ENCODE measurements at regions not wholly inside any gene's neighbourhood (a gene's known extent, or its start where the extent isn't known, plus 50 kb on each side); places are given as distances from the start of the nearest gene placed in this dataset.

- Histone ChIP-seq H3K9me2 (replicated peaks; ENCODE audit: insufficient read depth, low read length) (no peaks in the 10 kb centered on the region), H3K36me3 (ENCODE audit: insufficient read depth, low read length) (no peaks in the 10 kb centered on the region), H3K9me3 (ENCODE audit: low read length) (no peaks in the 10 kb centered on the region), H2AFZ (ENCODE audit: low read length) (no peak overlapping the region), H3K4me1 (ENCODE audit: low read length) (no peaks in the 10 kb centered on the region), H4K20me1 (ENCODE audit: insufficient read depth, low read depth, low read length) (no peaks in the 10 kb centered on the region), H3K4me2 (ENCODE audit: low read depth, low read length, poor library complexity, severe bottlenecking) (no peak overlapping the region), H3K9ac (ENCODE audit: low read length) (no peak overlapping the region), H3K27me3 (ENCODE audit: low read length) (no peaks in the 10 kb centered on the region), H3K79me2 (ENCODE audit: low read length) (no peaks in the 10 kb centered on the region), H3K27ac (ENCODE audit: low read length) (no peak overlapping the region), H3K4me3 (ENCODE audit: low read length) (no peak overlapping the region)
- no peak for DNase-seq
These were observed 97.2 kb upstream of the TEX51 start for GRCh38 chr2:126801473-126801872.

GRCh38 chr2:126802316-126802715 lies 96.4 kb upstream of the TEX51 start:
- H3K36me3 ChIP-seq (ENCODE audit: insufficient read depth, low read length) = no peaks in the 10 kb centered on the region
- H3K9me2 ChIP-seq (replicated peaks; ENCODE audit: insufficient read depth, low read length) = no peaks in the 10 kb centered on the region
- H3K4me3 ChIP-seq (ENCODE audit: low read length) = no peak overlapping the region
- no peaks in the 10 kb centered on the region for H3K4me1 ChIP-seq (ENCODE audit: low read length)
- no peaks in the 10 kb centered on the region for H4K20me1 ChIP-seq (ENCODE audit: insufficient read depth, low read depth, low read length)
- H3K4me2 ChIP-seq (ENCODE audit: low read depth, low read length, poor library complexity, severe bottlenecking) = no peak overlapping the region
- H3K9me3 ChIP-seq (ENCODE audit: low read length) = no peaks in the 10 kb centered on the region
- no peaks in the 10 kb centered on the region for H3K27me3 ChIP-seq (ENCODE audit: low read length)
- no peak overlapping the region for H2AFZ ChIP-seq (ENCODE audit: low read length)
- no peak overlapping the region for H3K27ac ChIP-seq (ENCODE audit: low read length)
- no peak for DNase-seq
- H3K9ac ChIP-seq (ENCODE audit: low read length) = no peak overlapping the region
- H3K79me2 ChIP-seq (ENCODE audit: low read length) = no peaks in the 10 kb centered on the region

GRCh38 chr2:126802774-126803433 lies 95.8 kb upstream of the TEX51 start:
- H4K20me1 ChIP-seq (ENCODE audit: insufficient read depth, low read depth, low read length) = no peaks in the 10 kb centered on the region
- H3K9me2 ChIP-seq (replicated peaks; ENCODE audit: insufficient read depth, low read length) = no peaks in the 10 kb centered on the region
- H2AFZ ChIP-seq (ENCODE audit: low read length) = no peak overlapping the region
- no peaks in the 10 kb centered on the region for H3K9me3 ChIP-seq (ENCODE audit: low read length)
- no peak overlapping the region for H3K27ac ChIP-seq (ENCODE audit: low read length)
- H3K27me3 ChIP-seq (ENCODE audit: low read length) = no peaks in the 10 kb centered on the region
- DNase-seq = no peak
- no peaks in the 10 kb centered on the region for H3K4me1 ChIP-seq (ENCODE audit: low read length)
- H3K4me2 ChIP-seq (ENCODE audit: low read depth, low read length, poor library complexity, severe bottlenecking) = no peak overlapping the region
- no peaks in the 10 kb centered on the region for H3K36me3 ChIP-seq (ENCODE audit: insufficient read depth, low read length)
- H3K4me3 ChIP-seq (ENCODE audit: low read length) = no peak overlapping the region
- H3K9ac ChIP-seq (ENCODE audit: low read length) = no peak overlapping the region
- no peaks in the 10 kb centered on the region for H3K79me2 ChIP-seq (ENCODE audit: low read length)

- H3K4me2 ChIP-seq (ENCODE audit: low read depth, low read length, poor library complexity, severe bottlenecking) = no peak overlapping the region
- H3K4me1 ChIP-seq (ENCODE audit: low read length) = no peaks in the 10 kb centered on the region
- H3K79me2 ChIP-seq (ENCODE audit: low read length) = no peaks in the 10 kb centered on the region
- no peak for DNase-seq
- no peak overlapping the region for H3K4me3 ChIP-seq (ENCODE audit: low read length)
- no peak overlapping the region for H2AFZ ChIP-seq (ENCODE audit: low read length)
- H4K20me1 ChIP-seq (ENCODE audit: insufficient read depth, low read depth, low read length) = no peaks in the 10 kb centered on the region
- no peak overlapping the region for H3K27ac ChIP-seq (ENCODE audit: low read length)
- no peaks in the 10 kb centered on the region for H3K9me2 ChIP-seq (replicated peaks; ENCODE audit: insufficient read depth, low read length)
- no peaks in the 10 kb centered on the region for H3K9me3 ChIP-seq (ENCODE audit: low read length)
- H3K9ac ChIP-seq (ENCODE audit: low read length) = no peak overlapping the region
- no peaks in the 10 kb centered on the region for H3K27me3 ChIP-seq (ENCODE audit: low read length)
- no peaks in the 10 kb centered on the region for H3K36me3 ChIP-seq (ENCODE audit: insufficient read depth, low read length)
These were observed 95.3 kb upstream of the TEX51 start for GRCh38 chr2:126803434-126803775.

GRCh38 chr2:126804347-126804746 lies 94.3 kb upstream of the TEX51 start:
- H3K9me3 ChIP-seq (ENCODE audit: low read length) = no peaks in the 10 kb centered on the region
- H3K27ac ChIP-seq (ENCODE audit: low read length) = no peak overlapping the region
- no peak for DNase-seq
- H3K36me3 ChIP-seq (ENCODE audit: insufficient read depth, low read length) = no peaks in the 10 kb centered on the region
- no peak overlapping the region for H2AFZ ChIP-seq (ENCODE audit: low read length)
- no peak overlapping the region for H3K4me2 ChIP-seq (ENCODE audit: low read depth, low read length, poor library complexity, severe bottlenecking)
- H3K9ac ChIP-seq (ENCODE audit: low read length) = no peak overlapping the region
- H3K4me1 ChIP-seq (ENCODE audit: low read length) = no peaks in the 10 kb centered on the region
- H4K20me1 ChIP-seq (ENCODE audit: insufficient read depth, low read depth, low read length) = no peaks in the 10 kb centered on the region
- H3K27me3 ChIP-seq (ENCODE audit: low read length) = no peaks in the 10 kb centered on the region
- H3K4me3 ChIP-seq (ENCODE audit: low read length) = no peak overlapping the region
- H3K79me2 ChIP-seq (ENCODE audit: low read length) = no peaks in the 10 kb centered on the region
- H3K9me2 ChIP-seq (replicated peaks; ENCODE audit: insufficient read depth, low read length) = no peaks in the 10 kb centered on the region

GRCh38 chr2:126808929-126809328 lies 89.8 kb upstream of the TEX51 start:
- no peaks in the 10 kb centered on the region for H3K79me2 ChIP-seq (ENCODE audit: low read length)
- H3K9me3 ChIP-seq (ENCODE audit: low read length) = no peaks in the 10 kb centered on the region
- no peak overlapping the region for H3K4me2 ChIP-seq (ENCODE audit: low read depth, low read length, poor library complexity, severe bottlenecking)
- no peak overlapping the region for H2AFZ ChIP-seq (ENCODE audit: low read length)
- no peaks in the 10 kb centered on the region for H3K27me3 ChIP-seq (ENCODE audit: low read length)
- no peak for DNase-seq
- no peaks in the 10 kb centered on the region for H3K9me2 ChIP-seq (replicated peaks; ENCODE audit: insufficient read depth, low read length)
- no peaks in the 10 kb centered on the region for H3K36me3 ChIP-seq (ENCODE audit: insufficient read depth, low read length)
- no peak overlapping the region for H3K27ac ChIP-seq (ENCODE audit: low read length)
- no peak overlapping the region for H3K4me3 ChIP-seq (ENCODE audit: low read length)
- no peak overlapping the region for H3K9ac ChIP-seq (ENCODE audit: low read length)
- H4K20me1 ChIP-seq (ENCODE audit: insufficient read depth, low read depth, low read length) = no peaks in the 10 kb centered on the region
- H3K4me1 ChIP-seq (ENCODE audit: low read length) = no peaks in the 10 kb centered on the region

- Histone ChIP-seq H3K27ac (ENCODE audit: low read length) (no peak overlapping the region), H3K4me2 (ENCODE audit: low read depth, low read length, poor library complexity, severe bottlenecking) (no peak overlapping the region), H2AFZ (ENCODE audit: low read length) (no peak overlapping the region), H3K36me3 (ENCODE audit: insufficient read depth, low read length) (no peaks in the 10 kb centered on the region), H3K79me2 (ENCODE audit: low read length) (no peaks in the 10 kb centered on the region), H3K27me3 (ENCODE audit: low read length) (no peaks in the 10 kb centered on the region), H3K9me2 (replicated peaks; ENCODE audit: insufficient read depth, low read length) (no peaks in the 10 kb centered on the region), H4K20me1 (ENCODE audit: insufficient read depth, low read depth, low read length) (no peaks in the 10 kb centered on the region), H3K4me1 (ENCODE audit: low read length) (no peaks in the 10 kb centered on the region), H3K9me3 (ENCODE audit: low read length) (no peaks in the 10 kb centered on the region), H3K9ac (ENCODE audit: low read length) (no peak overlapping the region), H3K4me3 (ENCODE audit: low read length) (no peak overlapping the region)
- no peak for DNase-seq
These were observed 89.3 kb upstream of the TEX51 start for GRCh38 chr2:126809340-126809739.

GRCh38 chr2:126810001-126810400 lies 88.7 kb upstream of the TEX51 start:
- no peaks in the 10 kb centered on the region for H3K4me1 ChIP-seq (ENCODE audit: low read length)
- H3K4me3 ChIP-seq (ENCODE audit: low read length) = no peak overlapping the region
- no peak overlapping the region for H3K9ac ChIP-seq (ENCODE audit: low read length)
- H3K9me2 ChIP-seq (replicated peaks; ENCODE audit: insufficient read depth, low read length) = no peaks in the 10 kb centered on the region
- H3K27ac ChIP-seq (ENCODE audit: low read length) = no peak overlapping the region
- no peaks in the 10 kb centered on the region for H3K27me3 ChIP-seq (ENCODE audit: low read length)
- H3K36me3 ChIP-seq (ENCODE audit: insufficient read depth, low read length) = no peaks in the 10 kb centered on the region
- H3K9me3 ChIP-seq (ENCODE audit: low read length) = no peaks in the 10 kb centered on the region
- no peak overlapping the region for H2AFZ ChIP-seq (ENCODE audit: low read length)
- H3K4me2 ChIP-seq (ENCODE audit: low read depth, low read length, poor library complexity, severe bottlenecking) = no peak overlapping the region
- no peaks in the 10 kb centered on the region for H4K20me1 ChIP-seq (ENCODE audit: insufficient read depth, low read depth, low read length)
- no peak for DNase-seq
- no peaks in the 10 kb centered on the region for H3K79me2 ChIP-seq (ENCODE audit: low read length)

- H3K9me2 ChIP-seq (replicated peaks; ENCODE audit: insufficient read depth, low read length) = no peaks in the 10 kb centered on the region
- no peak for DNase-seq
- no peak overlapping the region for H3K4me2 ChIP-seq (ENCODE audit: low read depth, low read length, poor library complexity, severe bottlenecking)
- no peaks in the 10 kb centered on the region for H3K27me3 ChIP-seq (ENCODE audit: low read length)
- H3K9me3 ChIP-seq (ENCODE audit: low read length) = no peaks in the 10 kb centered on the region
- H3K79me2 ChIP-seq (ENCODE audit: low read length) = no peaks in the 10 kb centered on the region
- no peaks in the 10 kb centered on the region for H3K36me3 ChIP-seq (ENCODE audit: insufficient read depth, low read length)
- H4K20me1 ChIP-seq (ENCODE audit: insufficient read depth, low read depth, low read length) = no peaks in the 10 kb centered on the region
- H3K4me3 ChIP-seq (ENCODE audit: low read length) = no peak overlapping the region
- H3K4me1 ChIP-seq (ENCODE audit: low read length) = no peaks in the 10 kb centered on the region
- H2AFZ ChIP-seq (ENCODE audit: low read length) = no peak overlapping the region
- H3K27ac ChIP-seq (ENCODE audit: low read length) = no peak overlapping the region
- no peak overlapping the region for H3K9ac ChIP-seq (ENCODE audit: low read length)
These were observed 87.6 kb upstream of the TEX51 start for GRCh38 chr2:126811101-126811500.
